ENCODE measurements at regions not wholly inside any gene's neighbourhood (a gene's known extent, or its start where the extent isn't known, plus 50 kb on each side); places are given as distances from the start of the nearest gene placed in this dataset.

GRCh38 chr20:6245436-6245835 is 122.6 kb upstream of the FERMT1 start:
- no peak for TF ChIP-seq POLR2AphosphoS5 (IDR thresholded peaks at IDR 0.05; ENCODE audit: borderline replicate concordance, low read depth, low read length)
- no peak for TF ChIP-seq EZH2 (IDR thresholded peaks at IDR 0.05)
- TF ChIP-seq FOXP2 (optimal IDR thresholded peaks at IDR 0.05; ENCODE audit: control extremely low read depth, extremely low read length, insufficient read depth) = no peak
